GM10248 (cell line): ENCODE measurements at regions not wholly inside any gene's neighbourhood (a gene's known extent, or its start where the extent isn't known, plus 50 kb on each side); places are given as distances from the start of the nearest gene placed in this dataset.

Experiments
- CTCF ChIA-PET: fragments of 300-600 bp; sonication (Branson Sonifier 250); formaldehyde crosslinking; extraction: SDS; loops from one replicate; lab custom pipeline; 2021; ENCODE audit warnings: antibody characterized with exemption; lab: Yijun Ruan, JAX
- POLR2A ChIA-PET: fragments of 350-650 bp; sonication (Branson Sonifier 250); formaldehyde crosslinking; extraction: SDS; loops from one replicate; lab custom pipeline; 2020; ENCODE audit warnings: antibody characterized with exemption; lab: Yijun Ruan, JAX
- DNase-seq: peaks from one replicate; pipeline ENCODE4 v3.0.0; 2012; ENCODE audit errors: extremely low spot score
- TF ChIP-seq, protein P1 (sequence below): IDR thresholded peaks from 2 replicates; pipeline ENCODE4 v1.5.1; 2012; ENCODE audit warnings: mild to moderate bottlenecking, low read depth; ENCODE audit errors: extremely low read depth, missing control alignments, control extremely low read depth

GRCh38 chr1:69292833-69293232 is 274.9 kb upstream of the LRRC7 start:
- TF ChIP-seq, protein P1, sequence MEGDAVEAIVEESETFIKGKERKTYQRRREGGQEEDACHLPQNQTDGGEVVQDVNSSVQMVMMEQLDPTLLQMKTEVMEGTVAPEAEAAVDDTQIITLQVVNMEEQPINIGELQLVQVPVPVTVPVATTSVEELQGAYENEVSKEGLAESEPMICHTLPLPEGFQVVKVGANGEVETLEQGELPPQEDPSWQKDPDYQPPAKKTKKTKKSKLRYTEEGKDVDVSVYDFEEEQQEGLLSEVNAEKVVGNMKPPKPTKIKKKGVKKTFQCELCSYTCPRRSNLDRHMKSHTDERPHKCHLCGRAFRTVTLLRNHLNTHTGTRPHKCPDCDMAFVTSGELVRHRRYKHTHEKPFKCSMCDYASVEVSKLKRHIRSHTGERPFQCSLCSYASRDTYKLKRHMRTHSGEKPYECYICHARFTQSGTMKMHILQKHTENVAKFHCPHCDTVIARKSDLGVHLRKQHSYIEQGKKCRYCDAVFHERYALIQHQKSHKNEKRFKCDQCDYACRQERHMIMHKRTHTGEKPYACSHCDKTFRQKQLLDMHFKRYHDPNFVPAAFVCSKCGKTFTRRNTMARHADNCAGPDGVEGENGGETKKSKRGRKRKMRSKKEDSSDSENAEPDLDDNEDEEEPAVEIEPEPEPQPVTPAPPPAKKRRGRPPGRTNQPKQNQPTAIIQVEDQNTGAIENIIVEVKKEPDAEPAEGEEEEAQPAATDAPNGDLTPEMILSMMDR, result no peak
- CTCF ChIA-PET, result no interaction called here
- no peak for DNase-seq
- POLR2A ChIA-PET, result no interaction called here

GRCh38 chr1:69294171-69294570 is 273.6 kb upstream of the LRRC7 start:
- DNase-seq, result no peak
- TF ChIP-seq, protein P1, result no peak
- CTCF ChIA-PET, result no interaction called here
- POLR2A ChIA-PET, result no interaction called here

DNA sequence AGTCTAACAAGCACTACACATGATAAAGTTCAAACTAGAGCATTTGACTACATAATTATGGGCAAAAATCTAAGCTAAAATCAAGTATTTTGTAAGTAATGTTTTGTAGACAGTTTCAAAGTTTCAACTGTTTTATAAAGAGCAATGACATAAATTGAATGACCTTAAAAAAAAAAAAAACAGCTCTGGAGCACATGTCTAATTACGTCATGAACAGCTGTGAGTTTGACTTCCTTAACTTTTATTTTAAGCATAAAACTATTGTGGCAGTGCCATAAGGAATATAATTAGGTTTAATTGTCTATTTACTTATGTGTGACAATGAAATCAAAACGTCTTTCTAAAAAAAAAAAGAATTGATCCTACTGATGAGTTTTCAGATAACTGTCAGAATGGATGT is 272.5 kb upstream of the LRRC7 start:
- DNase-seq, result no peak
- POLR2A ChIA-PET, result no interaction called here
- TF ChIP-seq, protein P1, result no peak
- CTCF ChIA-PET, result no interaction called here

DNA sequence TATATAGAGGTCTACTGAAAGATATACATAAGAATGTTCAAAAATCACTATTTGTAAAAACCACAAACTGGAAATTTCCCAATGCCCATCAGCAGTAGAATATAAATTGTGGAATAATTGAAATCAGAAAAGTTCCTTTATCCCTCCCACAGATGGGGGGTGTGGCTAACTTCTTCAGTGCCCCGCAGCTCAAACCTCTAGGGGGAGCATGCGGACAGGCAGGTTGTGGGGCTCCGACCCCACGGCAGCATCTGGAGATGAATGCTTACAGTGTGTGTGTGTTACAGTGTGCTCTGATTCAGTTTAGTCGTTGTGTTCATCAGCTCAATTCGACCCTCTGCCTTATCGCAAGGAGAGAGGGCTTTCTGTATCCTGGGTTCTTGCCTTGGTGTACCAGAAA is 262.1 kb upstream of the LRRC7 start:
- POLR2A ChIA-PET, result no interaction called here
- CTCF ChIA-PET, result no interaction called here
- DNase-seq, result no peak
- TF ChIP-seq, protein P1, result no peak

DNA sequence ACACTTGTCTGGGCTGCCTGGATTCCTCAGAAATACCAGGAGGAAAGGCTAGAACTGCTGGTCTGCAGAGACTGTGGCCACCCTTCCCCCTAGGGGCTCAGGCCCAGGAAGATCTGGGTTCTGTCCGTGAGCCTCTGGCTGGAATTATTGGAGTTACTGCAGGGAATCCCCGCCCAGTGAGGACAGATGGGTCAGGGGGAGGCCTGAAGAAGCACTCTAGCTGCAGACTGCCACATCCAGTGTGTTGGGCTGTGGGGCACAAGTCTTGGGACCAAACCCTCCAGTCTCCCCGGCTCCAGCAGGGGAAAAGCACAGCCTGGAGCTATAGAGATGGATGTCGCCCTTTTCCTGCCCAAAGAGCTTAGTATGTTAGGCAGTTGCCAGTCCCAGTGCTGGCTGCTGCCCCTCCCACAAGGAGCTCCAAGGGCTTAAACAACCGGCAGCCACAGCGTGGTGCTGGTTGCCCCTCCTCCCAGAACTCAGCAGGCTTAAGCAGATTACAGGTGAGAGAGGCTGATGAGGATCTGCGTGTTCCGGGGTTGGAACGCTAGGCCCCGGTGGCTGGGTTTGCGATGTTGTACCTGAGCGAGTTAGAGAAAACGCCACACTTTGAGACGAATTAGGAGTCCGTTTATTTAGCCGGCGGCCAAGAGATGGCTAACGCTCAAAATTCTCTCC is 255.5 kb upstream of the LRRC7 start:
- DNase-seq, result no peak
- POLR2A ChIA-PET, result no interaction called here
- CTCF ChIA-PET, result no interaction called here
- TF ChIP-seq, protein P1, result no peak

GRCh38 chr1:69313118-69313517 is 254.6 kb upstream of the LRRC7 start:
- TF ChIP-seq, protein P1, result no peak
- ChIA-PET CTCF (no interaction called here), POLR2A (no interaction called here)
- no peak for DNase-seq
